ENCODE measurements at regions not wholly inside any gene's neighbourhood (a gene's known extent, or its start where the extent isn't known, plus 50 kb on each side); places are given as distances from the start of the nearest gene placed in this dataset.
"Not testable (repeated sequence)": the region's sequence is repeated elsewhere in the genome, so short reads cannot be mapped to it uniquely, and the experiment has no call there.

DNA sequence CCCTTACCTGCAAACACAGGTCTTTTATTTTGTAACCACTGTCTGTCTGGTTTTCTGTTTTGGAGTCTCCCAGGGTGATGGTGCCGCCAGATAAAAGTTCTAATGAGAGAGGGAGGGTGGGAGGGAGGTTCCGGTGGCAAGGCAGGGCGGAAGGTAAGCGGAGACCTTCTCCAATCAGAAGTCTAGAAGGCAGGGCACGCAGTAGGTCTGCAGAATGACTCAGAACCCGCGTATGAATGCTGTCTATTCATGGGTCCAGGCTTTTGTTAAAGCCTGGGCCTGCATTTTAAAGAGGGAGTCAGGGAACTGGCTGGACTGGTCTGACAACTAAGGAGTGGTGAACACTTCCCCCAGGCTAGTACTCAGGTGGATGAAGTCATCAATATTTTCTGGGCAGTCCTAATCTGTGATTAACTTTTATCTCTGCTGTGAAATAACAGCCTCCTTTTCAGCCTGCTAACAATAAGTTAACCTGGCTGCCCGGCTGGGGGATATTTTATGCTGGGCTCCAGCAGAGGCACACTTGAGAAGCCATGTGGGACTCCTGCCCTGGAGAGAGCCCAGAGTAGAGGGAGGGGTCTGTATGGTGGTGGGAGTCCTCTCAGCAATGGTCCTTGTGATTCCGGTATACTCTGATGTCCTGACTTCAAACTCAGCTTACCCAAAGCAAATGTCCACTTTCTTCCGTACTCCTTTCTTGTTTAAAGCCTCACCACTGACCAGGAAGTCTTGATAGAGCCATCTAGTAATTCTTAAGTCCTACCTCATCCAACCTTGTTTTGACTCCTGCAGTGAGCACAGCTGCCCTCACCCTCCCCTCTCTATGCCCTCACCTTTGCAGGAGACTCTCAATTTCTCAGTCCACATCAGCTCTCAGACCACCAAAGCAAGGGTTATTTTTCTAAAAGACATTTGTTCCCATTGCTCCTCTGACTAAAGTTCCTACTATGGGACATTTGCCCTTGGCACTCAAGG is 85.3 kb upstream of the PLGLB2 start:
- H3K4me3 ChIP-seq (ENCODE audit: low read depth, poor library complexity, severe bottlenecking); intact Hi-C loops (cut with DNase I; ENCODE audit: low total_unique reads): not testable (repeated sequence)
- peak in 1 of 2 donors; percentile 30 for DNase-seq (ENCODE audit: low spot score in 2 of 2)
- 61 to 64% methylated on average over 9 of the region's 10 CpGs for WGBS, 2 donors

DNA sequence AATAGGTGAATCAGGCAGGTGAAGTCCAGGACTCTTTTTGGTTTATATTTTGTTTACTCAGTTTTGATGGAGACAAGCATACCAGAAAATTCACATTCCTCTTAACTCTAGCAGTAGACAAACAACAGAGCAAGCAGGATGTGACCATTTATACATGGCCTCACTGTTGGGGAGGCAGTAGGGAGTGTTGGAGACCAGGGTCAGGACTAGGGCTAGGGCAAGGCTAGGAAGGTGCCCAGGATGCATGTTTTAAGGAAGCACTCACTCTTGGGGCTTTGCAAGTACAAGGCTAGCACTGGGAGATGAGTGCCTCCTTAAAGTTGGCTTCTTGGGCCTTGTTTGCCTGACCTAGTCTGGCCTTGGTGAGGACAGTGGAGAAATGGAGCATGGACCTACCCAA is 84.5 kb upstream of the PLGLB2 start:
- DNase-seq (ENCODE audit: low spot score in 2 of 2); H3K4me3 ChIP-seq (ENCODE audit: low read depth, poor library complexity, severe bottlenecking); intact Hi-C loops (cut with DNase I; ENCODE audit: low total_unique reads): not testable (repeated sequence)

GRCh38 chr2:87667027-87667426 is 80.9 kb upstream of the PLGLB2 start:
- H3K4me3 ChIP-seq (ENCODE audit: low read depth, poor library complexity, severe bottlenecking); DNase-seq (ENCODE audit: low spot score in 2 of 2); intact Hi-C loops (cut with DNase I; ENCODE audit: low total_unique reads): not testable (repeated sequence)

GRCh38 chr2:87668361-87668760 is 79.5 kb upstream of the PLGLB2 start:
- intact Hi-C loops (cut with DNase I; ENCODE audit: low total_unique reads); DNase-seq (ENCODE audit: low spot score in 2 of 2); H3K4me3 ChIP-seq (ENCODE audit: low read depth, poor library complexity, severe bottlenecking): not testable (repeated sequence)
- no CpG with 5 or more reads among the region's 5 CpGs for WGBS, 2 donors

- DNase-seq (ENCODE audit: low spot score in 2 of 2); H3K4me3 ChIP-seq (ENCODE audit: low read depth, poor library complexity, severe bottlenecking); intact Hi-C loops (cut with DNase I; ENCODE audit: low total_unique reads): not testable (repeated sequence)
- 88 to 91% methylated on average over 3 to 6 of the region's 8 CpGs for WGBS, 2 donors
Observed at GRCh38 chr2:87669633-87670231, 78.2 kb upstream of the PLGLB2 start.

DNA sequence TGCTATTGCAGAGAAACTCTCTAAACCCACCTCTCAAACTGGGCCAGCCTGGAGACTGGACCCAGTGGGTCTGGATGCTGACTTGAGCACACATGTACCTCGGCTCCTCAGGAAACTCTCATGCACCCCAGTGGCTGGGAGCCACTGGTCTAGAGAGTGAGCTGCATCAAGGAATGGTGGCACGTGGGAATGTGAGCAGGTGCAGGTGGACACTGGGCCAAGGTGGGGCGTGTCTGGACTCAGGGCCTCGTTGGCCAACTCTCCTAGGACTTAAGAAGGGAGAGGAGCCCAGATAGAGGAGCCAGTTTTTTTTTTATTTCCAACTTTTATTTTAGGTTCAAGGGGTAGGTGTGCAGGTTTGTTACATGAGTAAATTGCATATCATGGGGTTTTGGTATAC is 75.5 kb upstream of the PLGLB2 start:
- WGBS, 2 donors: 72 to 100% methylated on average over 1 to 3 of the region's 4 CpGs
- intact Hi-C loops (cut with DNase I; ENCODE audit: low total_unique reads); DNase-seq (ENCODE audit: low spot score in 2 of 2); H3K4me3 ChIP-seq (ENCODE audit: low read depth, poor library complexity, severe bottlenecking): not testable (repeated sequence)

- intact Hi-C loops (cut with DNase I; ENCODE audit: low total_unique reads); DNase-seq (ENCODE audit: low spot score in 2 of 2); H3K4me3 ChIP-seq (ENCODE audit: low read depth, poor library complexity, severe bottlenecking): not testable (repeated sequence)
- 88% methylated on average over 1 of the region's 2 CpGs; no CpG with 5 or more reads in 1 of the 2 donors for WGBS, 2 donors
Observed at GRCh38 chr2:87674729-87675128, 73.2 kb upstream of the PLGLB2 start.

DNA sequence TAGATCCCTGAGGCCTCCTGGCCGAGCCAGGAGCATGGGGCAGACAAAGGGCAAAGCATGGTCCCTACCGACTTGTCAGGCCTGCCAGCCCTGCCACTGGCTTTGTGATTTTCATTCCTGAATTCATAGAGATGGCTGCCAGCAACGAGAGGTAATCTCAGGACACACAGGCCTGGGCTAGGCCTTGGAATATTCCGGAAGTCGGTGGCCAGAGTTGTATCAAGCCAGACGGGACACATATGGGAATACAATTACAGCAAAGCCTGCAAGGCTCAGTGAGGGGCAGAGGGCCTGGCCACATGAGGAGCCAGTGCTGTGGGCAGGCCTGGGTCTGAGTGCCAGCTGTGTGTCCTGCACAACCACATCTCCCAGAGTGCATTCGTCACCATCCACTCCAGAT is 72.4 kb upstream of the PLGLB2 start:
- intact Hi-C loops (cut with DNase I; ENCODE audit: low total_unique reads); H3K4me3 ChIP-seq (ENCODE audit: low read depth, poor library complexity, severe bottlenecking); DNase-seq (ENCODE audit: low spot score in 2 of 2): not testable (repeated sequence)
- WGBS, 2 donors: 42% methylated on average over 3 of the region's 7 CpGs; no CpG with 5 or more reads in 1 of the 2 donors

GRCh38 chr2:87677421-87677923 is 70.4 kb upstream of the PLGLB2 start:
- H3K4me3 ChIP-seq (ENCODE audit: low read depth, poor library complexity, severe bottlenecking); DNase-seq (ENCODE audit: low spot score in 2 of 2); intact Hi-C loops (cut with DNase I; ENCODE audit: low total_unique reads): not testable (repeated sequence)
- WGBS, 2 donors: 100% methylated on average over 1 of the region's 5 CpGs; no CpG with 5 or more reads in 1 of the 2 donors

DNA sequence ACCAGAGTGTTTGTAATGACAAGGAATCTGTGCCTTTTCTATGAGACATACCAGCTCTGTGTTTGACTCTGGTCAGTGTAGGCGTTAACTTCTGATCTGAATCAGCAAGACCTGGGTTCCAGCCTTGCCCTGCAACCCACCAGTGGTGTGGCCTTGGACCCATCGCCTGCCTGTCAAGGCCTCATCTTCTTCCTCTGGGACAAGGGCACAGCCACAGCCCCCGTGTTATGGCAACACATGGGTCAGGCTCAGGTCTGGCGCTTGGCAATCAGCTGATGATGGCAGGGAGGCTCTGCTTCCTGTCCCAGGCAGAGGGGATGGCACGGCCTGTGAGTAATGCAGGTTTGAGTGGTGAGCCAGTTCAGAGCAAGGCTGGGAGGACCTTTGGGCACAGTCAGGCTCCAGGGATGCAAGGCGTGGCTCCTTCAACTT is 69.1 kb upstream of the PLGLB2 start:
- WGBS, 2 donors: 86% methylated on average over 3 of the region's 6 CpGs; no CpG with 5 or more reads in 1 of the 2 donors
- DNase-seq (ENCODE audit: low spot score in 2 of 2); intact Hi-C loops (cut with DNase I; ENCODE audit: low total_unique reads); H3K4me3 ChIP-seq (ENCODE audit: low read depth, poor library complexity, severe bottlenecking): not testable (repeated sequence)

GRCh38 chr2:87679950-87680349 is 67.9 kb upstream of the PLGLB2 start:
- DNase-seq (ENCODE audit: low spot score in 2 of 2); intact Hi-C loops (cut with DNase I; ENCODE audit: low total_unique reads); H3K4me3 ChIP-seq (ENCODE audit: low read depth, poor library complexity, severe bottlenecking): not testable (repeated sequence)
- whole genome bisulfite sequencing, 2 donors: 70% methylated on average over 2 of the region's 4 CpGs; no CpG with 5 or more reads in 1 of the 2 donors

GRCh38 chr2:87680691-87681090 is 67.2 kb upstream of the PLGLB2 start:
- DNase-seq (ENCODE audit: low spot score in 2 of 2); H3K4me3 ChIP-seq (ENCODE audit: low read depth, poor library complexity, severe bottlenecking); intact Hi-C loops (cut with DNase I; ENCODE audit: low total_unique reads): not testable (repeated sequence)
- WGBS, 2 donors: 100% methylated on average over 1 of the region's 1 CpG

DNA sequence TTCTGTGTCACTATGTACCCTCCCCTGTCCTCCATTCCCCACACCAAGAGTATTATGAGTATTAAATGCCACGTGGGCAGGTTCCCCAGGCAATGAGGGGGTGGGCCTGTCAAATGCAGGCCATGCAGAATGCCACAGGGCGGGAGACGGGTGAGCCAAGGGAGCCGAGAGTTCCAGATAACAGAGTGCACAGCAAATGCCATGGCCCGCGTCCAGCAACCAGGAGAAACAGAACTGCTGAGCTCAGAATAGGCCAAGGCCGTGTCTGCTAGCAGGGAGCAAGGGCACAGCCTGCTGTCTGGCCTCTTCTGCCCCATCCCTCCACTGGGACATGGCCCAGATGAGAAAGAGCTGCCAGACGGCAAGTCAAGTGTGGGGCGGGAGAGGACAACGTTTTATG is 64.4 kb upstream of the PLGLB2 start:
- WGBS, 2 donors: 42 to 67% methylated on average over 1 to 8 of the region's 10 CpGs
- H3K4me3 ChIP-seq (ENCODE audit: low read depth, poor library complexity, severe bottlenecking); intact Hi-C loops (cut with DNase I; ENCODE audit: low total_unique reads): not testable (repeated sequence)
- peak in 1 of 2 donors; percentile 76 for DNase-seq (ENCODE audit: low spot score in 2 of 2)

DNA sequence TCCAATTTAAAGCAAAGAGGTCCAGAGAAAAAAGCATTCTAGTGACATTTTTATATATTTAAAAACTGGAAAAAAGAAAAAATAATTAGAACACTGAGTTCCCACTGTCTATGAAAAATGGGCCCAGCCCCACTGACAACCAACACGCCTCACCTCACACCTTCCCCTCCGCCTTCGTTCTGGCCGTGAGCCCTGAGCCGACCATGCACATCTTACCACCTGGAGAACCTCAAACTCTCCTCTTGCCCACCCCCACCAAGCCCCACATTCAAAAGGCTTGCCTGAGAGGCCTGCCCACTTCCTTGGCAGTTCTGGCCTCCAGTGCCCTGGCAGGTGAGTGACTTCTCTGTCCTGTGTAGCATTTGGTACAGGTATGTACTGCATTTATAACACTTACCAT is 63.9 kb upstream of the PLGLB2 start:
- WGBS, 2 donors: 96 to 97% methylated on average over 5 of the region's 5 CpGs
- intact Hi-C loops (cut with DNase I; ENCODE audit: low total_unique reads); H3K4me3 ChIP-seq (ENCODE audit: low read depth, poor library complexity, severe bottlenecking): not testable (repeated sequence)
- DNase-seq (ENCODE audit: low spot score in 2 of 2): peak in 1 of 2 donors; percentile 50

DNA sequence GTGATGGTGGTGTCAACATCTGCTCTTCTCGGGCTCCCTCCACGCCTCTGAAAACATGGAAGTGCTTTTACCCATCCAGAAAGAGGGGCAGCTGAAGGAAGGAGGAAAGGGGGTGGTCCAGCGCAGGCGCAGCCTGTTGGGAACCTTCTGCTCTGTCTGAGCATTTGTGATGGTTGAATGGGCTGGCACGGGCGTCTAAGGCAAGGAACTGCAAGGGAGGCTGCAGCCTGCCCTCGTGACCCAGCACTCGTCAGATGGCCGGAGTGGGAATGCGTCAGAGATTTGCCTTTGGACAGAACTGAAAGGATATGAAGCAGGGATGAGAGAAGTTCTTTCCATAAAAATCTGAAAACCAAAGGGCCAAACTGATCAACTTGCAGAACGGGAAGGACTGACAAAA is 62.3 kb upstream of the PLGLB2 start:
- DNase-seq (ENCODE audit: low spot score in 2 of 2): peak in 1 of 2 donors; percentile 54
- H3K4me3 ChIP-seq (ENCODE audit: low read depth, poor library complexity, severe bottlenecking); intact Hi-C loops (cut with DNase I; ENCODE audit: low total_unique reads): not testable (repeated sequence)
- 88 to 94% methylated on average over 8 of the region's 11 CpGs for WGBS, 2 donors

All from lower leg skin (tissue), 3 donors.